Stimulated activated CD4-positive, alpha-beta T cell treated with anti-CD3 and anti-CD28 coated beads, Interleukin-2, amount 100 ng/mL, for 48 hours (primary cell): ENCODE measurements at regions not wholly inside any gene's neighbourhood (a gene's known extent, or its start where the extent isn't known, plus 50 kb on each side); places are given as distances from the start of the nearest gene placed in this dataset.
"Not testable (repeated sequence)": the region's sequence is repeated elsewhere in the genome, so short reads cannot be mapped to it uniquely, and the experiment has no call there.

Experiments used
- DNase-seq, 2 donors: peaks; one replicate each; pipeline ENCODE4 v3.0.0-alpha.2; 2020

GRCh38 chr3:195999176-195999575 lies 82.7 kb downstream of the TFRC start:
- not testable (repeated sequence) for DNase-seq

- not testable (repeated sequence) for DNase-seq
Measured at GRCh38 chr3:195996314-195996713, 85.6 kb downstream of the TFRC start.

- DNase-seq: peak; percentile 52 to 67
Measured at GRCh38 chr3:195994343-195994742, 86.0 kb upstream of the TNK2 start.

GRCh38 chr3:195993671-195994070 lies 85.3 kb upstream of the TNK2 start:
- not testable (repeated sequence) for DNase-seq

GRCh38 chr3:195992956-195993595 lies 84.7 kb upstream of the TNK2 start:
- DNase-seq: not testable (repeated sequence)

- DNase-seq: not testable (repeated sequence)
Measured at GRCh38 chr3:195991986-195992385, 83.6 kb upstream of the TNK2 start.

GRCh38 chr3:195991243-195991642 lies 82.9 kb upstream of the TNK2 start:
- DNase-seq: not testable (repeated sequence)

- not testable (repeated sequence) for DNase-seq
Measured at GRCh38 chr3:195990841-195991174, 82.5 kb upstream of the TNK2 start.

- peak; percentile 91 to 96 for DNase-seq
Measured at GRCh38 chr3:195989921-195990840, 81.8 kb upstream of the TNK2 start.

GRCh38 chr3:195989197-195989920 lies 81.0 kb upstream of the TNK2 start:
- DNase-seq: peak; percentile 14 to 15

GRCh38 chr3:195988764-195989163 lies 80.4 kb upstream of the TNK2 start:
- not testable (repeated sequence) for DNase-seq

GRCh38 chr3:195987001-195987400 lies 78.7 kb upstream of the TNK2 start:
- DNase-seq: not testable (repeated sequence)

GRCh38 chr3:195986576-195986975 lies 78.2 kb upstream of the TNK2 start:
- DNase-seq: not testable (repeated sequence)

GRCh38 chr3:195985348-195985920 lies 77.1 kb upstream of the TNK2 start:
- not testable (repeated sequence) for DNase-seq

GRCh38 chr3:195984392-195985030 lies 76.2 kb upstream of the TNK2 start:
- not testable (repeated sequence) for DNase-seq

GRCh38 chr3:195983880-195984279 lies 75.5 kb upstream of the TNK2 start:
- not testable (repeated sequence) for DNase-seq

GRCh38 chr3:195982754-195983153 lies 74.4 kb upstream of the TNK2 start:
- DNase-seq: not testable (repeated sequence)

GRCh38 chr3:195981778-195982177 lies 73.4 kb upstream of the TNK2 start:
- not testable (repeated sequence) for DNase-seq

- DNase-seq: not testable (repeated sequence)
Measured at GRCh38 chr3:195979877-195980276, 71.5 kb upstream of the TNK2 start.

- not testable (repeated sequence) for DNase-seq
Measured at GRCh38 chr3:195978585-195978984, 70.2 kb upstream of the TNK2 start.

- not testable (repeated sequence) for DNase-seq
Measured at GRCh38 chr3:195976876-195977275, 68.5 kb upstream of the TNK2 start.

- DNase-seq: not testable (repeated sequence)
Measured at GRCh38 chr3:195974281-195974680, 65.9 kb upstream of the TNK2 start.
